Breast epithelium (tissue), 4 donors: ENCODE measurements at regions not wholly inside any gene's neighbourhood (a gene's known extent, or its start where the extent isn't known, plus 50 kb on each side); places are given as distances from the start of the nearest gene placed in this dataset.

Experiments used
- DNase-seq, 2 donors: peaks; one replicate each; pipeline ENCODE4 v3.0.0-alpha.2; 2019; ENCODE audit warnings: low spot score in 2 of 2
- H3K27ac ChIP-seq, 2 donors: fragments of 200-600 bp; sonication (generic) in 1 of 2; one replicate each; pipeline ENCODE4 v1.5.1; 2016 to 2019; ENCODE audit warnings: mild to moderate bottlenecking in 1 of 2
- H3K27me3 ChIP-seq, 2 donors: fragments of 200-600 bp; sonication (generic) in 1 of 2; one replicate each; pipeline versions ENCODE4 v1.5.1 to v1.6.0; 2017 to 2019; ENCODE audit warnings: control low read depth in 1 of 2, mild to moderate bottlenecking in 1 of 2
- H3K36me3 ChIP-seq: fragments of 200-600 bp; one replicate; pipeline ENCODE4 v1.5.1; 2019
- H3K4me1 ChIP-seq, 2 donors: fragments of 200-600 bp; sonication (generic); one replicate each; pipeline ENCODE4 v1.5.1; 2016 to 2019; ENCODE audit warnings: control low read depth in 1 of 2
- H3K4me3 ChIP-seq, 3 donors: fragments of 200-600 bp; sonication (generic); 1 replicate in 2 of 3; 2 replicates in 1 of 3; pipeline ENCODE4 v1.5.1; 2016 to 2019; ENCODE audit warnings: mild to moderate bottlenecking in 3 of 3, moderate library complexity in 2 of 3
- H3K9me3 ChIP-seq, 2 donors: fragments of 200-600 bp; sonication (generic) in 1 of 2; one replicate each; pipeline ENCODE4 v1.5.1; 2016 to 2019; ENCODE audit warnings: control low read depth in 1 of 2
- POLR2A ChIP-seq: fragments of 450-650 bp; IDR thresholded peaks from one replicate; pipeline ENCODE4 v1.6.1; 2016; ENCODE audit warnings: antibody characterized with exemption, mild to moderate bottlenecking, moderate library complexity
- POLR2AphosphoS5 ChIP-seq, 3 donors: sonication (generic); formaldehyde crosslinking; IDR thresholded peaks; one replicate each; pipeline ENCODE4 v1.6.1; 2017; ENCODE audit warnings: antibody characterized with exemption in 3 of 3
- intact Hi-C: fragments of 100-400 bp; cut with DNase I; formaldehyde crosslinking; loops from one replicate; pipeline ENCODE4 v1.15.1; 2023; ENCODE audit warnings: low total_unique reads
- TF ChIP-seq, protein P1 (sequence below), 3 donors: fragments of 450-650 bp; IDR thresholded peaks; one replicate each; pipeline ENCODE4 v1.5.1; 2016 to 2017; ENCODE audit warnings: antibody characterized with exemption in 3 of 3, mild to moderate bottlenecking in 3 of 3, moderate library complexity in 3 of 3

DNA sequence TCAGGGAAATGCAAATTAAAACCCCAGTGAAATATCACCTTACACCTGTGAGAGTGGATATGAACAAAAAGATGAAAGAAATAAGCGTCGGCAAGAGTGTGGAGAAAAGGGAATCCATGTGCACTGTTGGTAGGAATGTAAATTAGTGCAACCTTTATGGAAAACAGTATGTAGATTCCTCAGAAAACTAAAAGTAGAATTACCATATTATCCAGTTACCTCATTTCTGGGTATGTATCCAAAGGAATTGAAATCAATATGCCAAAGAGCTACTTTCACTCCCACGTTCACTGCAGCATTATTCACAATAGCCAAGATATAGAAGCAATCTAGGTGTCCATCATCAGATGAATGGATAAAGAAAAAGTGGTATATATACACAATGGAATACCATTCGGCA is 246.0 kb upstream of the ARHGAP20 start:
- TF ChIP-seq POLR2AphosphoS5 (IDR thresholded peaks at IDR 0.05), result no peak
- no peak for TF ChIP-seq POLR2A
- TF ChIP-seq, protein P1, sequence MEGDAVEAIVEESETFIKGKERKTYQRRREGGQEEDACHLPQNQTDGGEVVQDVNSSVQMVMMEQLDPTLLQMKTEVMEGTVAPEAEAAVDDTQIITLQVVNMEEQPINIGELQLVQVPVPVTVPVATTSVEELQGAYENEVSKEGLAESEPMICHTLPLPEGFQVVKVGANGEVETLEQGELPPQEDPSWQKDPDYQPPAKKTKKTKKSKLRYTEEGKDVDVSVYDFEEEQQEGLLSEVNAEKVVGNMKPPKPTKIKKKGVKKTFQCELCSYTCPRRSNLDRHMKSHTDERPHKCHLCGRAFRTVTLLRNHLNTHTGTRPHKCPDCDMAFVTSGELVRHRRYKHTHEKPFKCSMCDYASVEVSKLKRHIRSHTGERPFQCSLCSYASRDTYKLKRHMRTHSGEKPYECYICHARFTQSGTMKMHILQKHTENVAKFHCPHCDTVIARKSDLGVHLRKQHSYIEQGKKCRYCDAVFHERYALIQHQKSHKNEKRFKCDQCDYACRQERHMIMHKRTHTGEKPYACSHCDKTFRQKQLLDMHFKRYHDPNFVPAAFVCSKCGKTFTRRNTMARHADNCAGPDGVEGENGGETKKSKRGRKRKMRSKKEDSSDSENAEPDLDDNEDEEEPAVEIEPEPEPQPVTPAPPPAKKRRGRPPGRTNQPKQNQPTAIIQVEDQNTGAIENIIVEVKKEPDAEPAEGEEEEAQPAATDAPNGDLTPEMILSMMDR (IDR thresholded peaks at IDR 0.05), result no peak
- intact Hi-C loops, result no loop called here
- H3K9me3 ChIP-seq, result no peaks in the 10 kb centered on the region
- DNase-seq, result no peak
- no peaks in the 10 kb centered on the region for H3K27me3 ChIP-seq
- H3K36me3 ChIP-seq, result no peaks in the 10 kb centered on the region
- no peaks in the 10 kb centered on the region for H3K4me1 ChIP-seq
- no peak overlapping the region for H3K4me3 ChIP-seq
- no peak overlapping the region for H3K27ac ChIP-seq

GRCh38 chr11:110955776-110956175 is 243.5 kb upstream of the ARHGAP20 start:
- no peak overlapping the region for H3K4me3 ChIP-seq
- no peaks in the 10 kb centered on the region for H3K9me3 ChIP-seq
- no peaks in the 10 kb centered on the region for H3K27me3 ChIP-seq
- TF ChIP-seq, protein P1 (IDR thresholded peaks at IDR 0.05), result no peak
- TF ChIP-seq POLR2AphosphoS5 (IDR thresholded peaks at IDR 0.05) (no peak), POLR2A (no peak)
- no peak for DNase-seq
- no peaks in the 10 kb centered on the region for H3K36me3 ChIP-seq
- no peaks in the 10 kb centered on the region for H3K4me1 ChIP-seq
- intact Hi-C loops, result no loop called here
- no peak overlapping the region for H3K27ac ChIP-seq

DNA sequence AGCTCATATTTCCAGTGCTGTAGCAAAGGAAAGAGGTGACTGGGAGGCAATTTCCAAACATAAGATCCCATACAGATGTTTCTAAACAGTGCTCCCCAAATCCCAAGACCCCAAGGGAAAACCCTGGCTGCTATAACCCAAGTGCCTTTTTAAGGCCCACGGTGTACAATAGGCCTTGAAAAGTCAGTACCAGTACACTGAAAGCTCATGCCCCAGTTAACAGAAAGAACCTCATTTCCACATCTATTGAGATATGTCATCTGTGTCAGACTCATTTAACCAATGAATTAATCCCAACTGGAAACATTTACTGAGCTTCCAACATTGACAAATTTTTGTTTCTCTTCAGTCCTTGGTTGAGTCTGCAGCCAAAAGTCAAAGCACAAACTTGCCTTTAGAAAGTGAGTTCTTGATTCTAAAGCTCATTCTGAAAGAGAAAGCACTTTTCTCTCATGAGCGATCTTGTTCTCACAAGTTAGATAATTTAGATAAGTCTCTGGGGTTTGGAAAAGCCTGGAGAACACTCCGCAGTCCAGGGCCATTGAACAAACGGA is 239.8 kb upstream of the ARHGAP20 start:
- H3K4me1 ChIP-seq, result no peaks in the 10 kb centered on the region
- H3K9me3 ChIP-seq, result no peaks in the 10 kb centered on the region
- no peak for DNase-seq
- H3K27me3 ChIP-seq, result no peaks in the 10 kb centered on the region
- H3K4me3 ChIP-seq, result no peak overlapping the region
- intact Hi-C loops, result no loop called here
- TF ChIP-seq POLR2AphosphoS5 (IDR thresholded peaks at IDR 0.05) (no peak), POLR2A (no peak)
- TF ChIP-seq, protein P1 (IDR thresholded peaks at IDR 0.05), result no peak
- H3K36me3 ChIP-seq, result no peaks in the 10 kb centered on the region
- peak overlapping the region; percentile 50 to 83 for H3K27ac ChIP-seq

- no peaks in the 10 kb centered on the region for H3K36me3 ChIP-seq
- no peak overlapping the region for H3K4me3 ChIP-seq
- TF ChIP-seq POLR2AphosphoS5 (IDR thresholded peaks at IDR 0.05), result no peak
- TF ChIP-seq, protein P1 (IDR thresholded peaks at IDR 0.05), result no peak
- TF ChIP-seq POLR2A, result no peak
- H3K27ac ChIP-seq, result peak overlapping the region; percentile 50 to 83
- no peaks in the 10 kb centered on the region for H3K4me1 ChIP-seq
- intact Hi-C loops, result no loop called here
- H3K27me3 ChIP-seq, result no peaks in the 10 kb centered on the region
- H3K9me3 ChIP-seq, result no peaks in the 10 kb centered on the region
- DNase-seq, result no peak
These were observed 239.1 kb upstream of the ARHGAP20 start for GRCh38 chr11:110951037-110951949.

- DNase-seq, result no peak
- intact Hi-C loops, result no loop called here
- H3K27me3 ChIP-seq, result no peaks in the 10 kb centered on the region
- peak overlapping the region; percentile 43 to 57 for H3K27ac ChIP-seq
- TF ChIP-seq POLR2AphosphoS5 (IDR thresholded peaks at IDR 0.05), result no peak
- no peak for TF ChIP-seq POLR2A
- TF ChIP-seq, protein P1 (IDR thresholded peaks at IDR 0.05), result no peak
- no peaks in the 10 kb centered on the region for H3K9me3 ChIP-seq
- H3K4me1 ChIP-seq, result no peaks in the 10 kb centered on the region
- no peaks in the 10 kb centered on the region for H3K36me3 ChIP-seq
- H3K4me3 ChIP-seq, result no peak overlapping the region
These were observed 235.9 kb upstream of the ARHGAP20 start for GRCh38 chr11:110948112-110948511.
